Heart left ventricle (tissue), 16 donors: ENCODE measurements at regions not wholly inside any gene's neighbourhood (a gene's known extent, or its start where the extent isn't known, plus 50 kb on each side); places are given as distances from the start of the nearest gene placed in this dataset.
A peak's percentile ranks its signal among the peaks of the same experiment; 100 is the strongest.

Source experiments
- ATAC-seq, 4 donors: fragments of 200-7000 bp; cut with Tn5 transposase; one replicate each; pipeline ENCODE4 v1.9.1; 2020 to 2022; ENCODE audit warnings: moderate library complexity in 4 of 4, mild to moderate bottlenecking in 3 of 4, moderate number of reproducible peaks in 1 of 4
- DNase-seq, 5 donors: peaks; one replicate each; pipeline ENCODE4 v3.0.0-alpha.2; 2020
- H3K27ac ChIP-seq, 12 donors: fragments of 200-600 bp; sonication (generic) in 4 of 12; one replicate each; pipeline versions ENCODE4 v1.5.0 to v1.8.0; 2016 to 2022; ENCODE audit warnings: mild to moderate bottlenecking in 2 of 12
- H3K27me3 ChIP-seq, 9 donors: fragments of 200-600 bp; sonication (generic) in 2 of 9; one replicate each; pipeline versions ENCODE4 v1.5.1 to v1.8.0; 2016 to 2022; ENCODE audit warnings: mild to moderate bottlenecking in 3 of 9
- H3K36me3 ChIP-seq, 9 donors: fragments of 200-600 bp; sonication (generic) in 2 of 9; one replicate each; pipeline versions ENCODE4 v1.5.0 to v1.8.0; 2018 to 2022; ENCODE audit warnings: mild to moderate bottlenecking in 2 of 9
- H3K4me1 ChIP-seq, 12 donors: fragments of 200-600 bp; sonication (generic) in 4 of 12; one replicate each; pipeline versions ENCODE4 v1.5.0 to v1.8.0; 2016 to 2022; ENCODE audit warnings: mild to moderate bottlenecking in 3 of 12
- H3K4me3 ChIP-seq, 12 donors: fragments of 200-600 bp; sonication (generic) in 4 of 12; one replicate each; pipeline versions ENCODE4 v1.5.0 to v1.8.0; 2017 to 2022; ENCODE audit warnings: mild to moderate bottlenecking in 9 of 12, moderate library complexity in 4 of 12
- H3K9me3 ChIP-seq, 12 donors: fragments of 200-600 bp; sonication (generic) in 4 of 12; one replicate each; pipeline versions ENCODE4 v1.5.0 to v1.8.0; 2016 to 2022; ENCODE audit warnings: mild to moderate bottlenecking in 1 of 12
- POLR2A ChIP-seq, 2 donors: fragments of 450-650 bp; IDR thresholded peaks; one replicate each; pipeline ENCODE4 v1.6.1; 2017; ENCODE audit warnings: antibody characterized with exemption in 2 of 2, mild to moderate bottlenecking in 2 of 2, moderate library complexity in 2 of 2
- WGBS, 4 donors: extraction: QIAGEN DNeasy Blood & Tissue Kit in 2 of 4; methylation state at CpG; one replicate each; pipeline versions ENCODE4 v1.1.5 to v1.1.7; 2013 to 2018; 5-methylcytosine and 5-hydroxymethylcytosine counted together
- intact Hi-C, 10 donors: fragments of 100-400 bp; cut with DNase I; formaldehyde crosslinking; loops; one replicate each; pipeline versions ENCODE4 v1.11.1 to v1.14.2; 2022
- TF ChIP-seq, protein P1 (sequence below), 12 donors: fragments of 200-600 bp; sonication (generic) in 4 of 12; IDR thresholded peaks; one replicate each; pipeline versions ENCODE4 v1.5.0 to v1.8.0; 2018 to 2022; ENCODE audit warnings: antibody characterized with exemption in 12 of 12, mild to moderate bottlenecking in 5 of 12
- donor health status: ischemic (EF 13 %, LVEDD 7.1; RV severe dilation, severe dysfunction).
- donor health status: healthy with polysubstance abuse.
- donor health status: DM: no; HTN: yes; CAD: no.
- donor health status: DM: no; HTN: no; CAD: no.
- donor health status: ischemic (EF 25% LVEDD 6.9; RV normal size, moderate dysfunction).
- donor health status: ischemic (EF 25% LVEDD 5.7; RV mildly dilated, moderate dysfunction).
- donor health status: healthy.
- donor health status: DM: yes; HTN: yes; CAD: no.
- donor health status: ischemic (EF 35%, LVEDD 5.7; RV mildly dilated, moderate dysfunction).
- donor health status: nonischemic (EF 11% LVEDD 7.7; RV severe dilation, severe dysfunction).
- donor health status: DM: yes; HTN: yes; CAD: no.
- donor health status: PGD.
- donor health status: ischemic (EF 29% LVEDD 5.4; RV normal size, mild dysfunction).
- donor health status: nonischemic (EF 23%, LVEDD 6.1; RV moderate dilation, normal function).

DNA sequence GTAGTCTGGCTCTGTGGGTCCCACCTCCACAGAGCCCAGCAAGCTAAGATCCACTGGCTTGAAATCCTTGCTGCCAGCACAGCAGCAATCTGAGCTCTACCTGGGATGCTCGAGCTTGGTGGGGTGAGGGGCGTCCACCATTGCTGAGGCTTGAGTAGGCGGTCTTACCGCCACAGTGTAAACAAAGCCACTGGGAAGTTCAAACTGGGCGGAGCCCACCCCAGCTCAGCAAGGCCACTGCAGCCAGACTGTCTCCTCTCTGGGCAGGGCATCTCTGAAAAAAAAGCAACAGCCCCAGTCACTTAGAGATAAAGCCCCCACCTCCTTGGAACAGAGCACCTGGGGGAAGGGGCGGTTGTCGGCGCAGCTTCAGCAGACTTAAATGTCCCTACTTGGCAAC lies 243.2 kb upstream of the POF1B start:
- no peak for ATAC-seq
- 73 to 83% (median 81%) methylated on average over 8 of the region's 8 CpGs; no CpG with 5 or more reads in 1 of the 4 donors for WGBS, 4 donors

DNA sequence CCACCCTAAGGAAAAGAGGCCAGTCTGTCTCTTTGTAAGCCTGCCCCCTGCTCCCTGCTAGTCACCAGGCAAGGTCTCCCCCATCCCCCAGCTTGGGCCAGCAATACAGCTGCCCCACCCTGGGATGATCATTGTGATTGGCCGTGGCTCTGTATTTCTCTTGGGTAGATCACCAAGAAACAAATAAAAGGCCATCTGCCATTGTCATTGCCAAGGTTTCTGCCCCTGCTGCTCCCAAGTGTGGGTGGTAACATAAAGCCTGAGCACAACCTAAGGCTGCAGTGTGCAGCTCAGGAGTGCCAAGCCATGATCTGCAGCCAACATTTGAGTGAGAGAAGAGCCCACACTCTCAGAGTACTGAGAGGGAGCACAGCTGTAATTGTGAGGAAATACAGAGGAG lies 241.0 kb upstream of the POF1B start:
- TF ChIP-seq, protein P1, sequence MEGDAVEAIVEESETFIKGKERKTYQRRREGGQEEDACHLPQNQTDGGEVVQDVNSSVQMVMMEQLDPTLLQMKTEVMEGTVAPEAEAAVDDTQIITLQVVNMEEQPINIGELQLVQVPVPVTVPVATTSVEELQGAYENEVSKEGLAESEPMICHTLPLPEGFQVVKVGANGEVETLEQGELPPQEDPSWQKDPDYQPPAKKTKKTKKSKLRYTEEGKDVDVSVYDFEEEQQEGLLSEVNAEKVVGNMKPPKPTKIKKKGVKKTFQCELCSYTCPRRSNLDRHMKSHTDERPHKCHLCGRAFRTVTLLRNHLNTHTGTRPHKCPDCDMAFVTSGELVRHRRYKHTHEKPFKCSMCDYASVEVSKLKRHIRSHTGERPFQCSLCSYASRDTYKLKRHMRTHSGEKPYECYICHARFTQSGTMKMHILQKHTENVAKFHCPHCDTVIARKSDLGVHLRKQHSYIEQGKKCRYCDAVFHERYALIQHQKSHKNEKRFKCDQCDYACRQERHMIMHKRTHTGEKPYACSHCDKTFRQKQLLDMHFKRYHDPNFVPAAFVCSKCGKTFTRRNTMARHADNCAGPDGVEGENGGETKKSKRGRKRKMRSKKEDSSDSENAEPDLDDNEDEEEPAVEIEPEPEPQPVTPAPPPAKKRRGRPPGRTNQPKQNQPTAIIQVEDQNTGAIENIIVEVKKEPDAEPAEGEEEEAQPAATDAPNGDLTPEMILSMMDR (IDR thresholded peaks at IDR 0.05): no peak
- TF ChIP-seq POLR2A (IDR thresholded peaks at IDR 0.05): no peak
- 63 to 75% (median 68%) methylated on average over 1 of the region's 1 CpG for WGBS, 4 donors

More for the DNA sequence above, 243.2 kb upstream of the POF1B start:
- Histone ChIP-seq H3K27me3 (peaks cover 0 to 6% (median 0%) of the 10 kb centered on the region in 9 donors), H3K27ac (no peak overlapping the region), H3K4me3 (no peak overlapping the region), H3K36me3 (no peaks in the 10 kb centered on the region), H3K4me1 (no peaks in the 10 kb centered on the region), H3K9me3 (no peaks in the 10 kb centered on the region)
- no peak for DNase-seq
- TF ChIP-seq POLR2A (IDR thresholded peaks at IDR 0.05): no peak
- TF ChIP-seq, protein P1 (IDR thresholded peaks at IDR 0.05): no peak
- intact Hi-C loops: no loop called here

DNA sequence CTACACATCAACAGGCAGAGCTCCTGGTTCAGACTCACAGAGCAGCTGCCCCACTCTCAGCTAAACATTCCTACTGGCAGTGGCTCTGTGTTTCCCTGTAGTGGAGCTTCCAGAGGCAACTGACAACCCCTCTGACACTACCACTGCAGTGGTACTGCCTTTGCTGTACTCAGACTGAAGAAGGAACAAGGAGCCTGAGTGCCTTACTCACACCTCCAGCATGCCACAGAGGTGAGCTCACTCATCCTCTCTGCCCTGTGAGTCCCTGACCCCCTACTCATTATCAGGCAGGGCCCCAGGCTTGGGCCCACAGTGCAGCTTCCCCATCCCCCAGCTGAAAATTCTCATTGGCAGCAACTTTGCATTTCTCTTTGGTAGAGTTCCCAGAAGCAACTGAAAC lies 240.5 kb upstream of the POF1B start:
- H3K36me3 ChIP-seq: no peaks in the 10 kb centered on the region
- intact Hi-C loops: no loop called here
- DNase-seq: no peak
- ATAC-seq: no peak
- peaks cover 0 to 6% (median 0%) of the 10 kb centered on the region in 9 donors for H3K27me3 ChIP-seq
- no peak overlapping the region for H3K4me3 ChIP-seq
- H3K27ac ChIP-seq: no peak overlapping the region
- TF ChIP-seq, protein P1 (IDR thresholded peaks at IDR 0.05): no peak
- TF ChIP-seq POLR2A (IDR thresholded peaks at IDR 0.05): no peak
- no peaks in the 10 kb centered on the region for H3K4me1 ChIP-seq
- no peaks in the 10 kb centered on the region for H3K9me3 ChIP-seq

More for the DNA sequence above, 241.0 kb upstream of the POF1B start:
- Histone ChIP-seq H3K36me3 (no peaks in the 10 kb centered on the region), H3K4me3 (no peak overlapping the region), H3K27me3 (peaks cover 0 to 6% (median 0%) of the 10 kb centered on the region in 9 donors), H3K9me3 (no peaks in the 10 kb centered on the region), H3K4me1 (no peaks in the 10 kb centered on the region), H3K27ac (no peak overlapping the region)
- intact Hi-C loops: no loop called here
- ATAC-seq (no peak), DNase-seq (no peak)

DNA sequence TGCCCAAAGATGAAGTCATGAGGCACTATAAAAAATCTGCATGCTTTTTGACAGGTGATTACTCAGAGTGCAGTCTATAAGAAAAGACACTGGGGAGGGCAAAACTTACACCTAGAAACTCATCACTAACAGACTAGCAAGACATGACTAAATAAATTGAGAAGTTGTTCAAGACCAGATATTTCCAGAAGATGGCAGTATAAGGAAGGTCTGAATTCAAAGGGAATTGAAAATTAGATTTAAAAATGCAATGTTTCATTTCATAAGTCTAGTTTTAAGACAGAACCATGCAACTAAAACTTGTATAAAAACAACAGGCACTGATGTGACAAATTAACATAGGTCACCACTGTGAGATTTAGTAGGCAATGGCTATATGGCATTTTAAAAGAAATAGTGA lies 232.5 kb upstream of the POF1B start:
- Histone ChIP-seq H3K9me3 (no peaks in the 10 kb centered on the region), H3K27me3 (no peaks in the 10 kb centered on the region), H3K4me3 (no peak overlapping the region), H3K27ac (no peak overlapping the region), H3K4me1 (no peaks in the 10 kb centered on the region), H3K36me3 (no peaks in the 10 kb centered on the region)
- ATAC-seq (no peak), DNase-seq (no peak)
- intact Hi-C loops: no loop called here
- no peak for TF ChIP-seq POLR2A (IDR thresholded peaks at IDR 0.05)
- TF ChIP-seq, protein P1 (IDR thresholded peaks at IDR 0.05): peak in 7 of 12 donors; percentile 3 to 34 (median 23)
